Cardiac muscle cell (in vitro differentiated cells and primary cell): ENCODE measurements at regions not wholly inside any gene's neighbourhood (a gene's known extent, or its start where the extent isn't known, plus 50 kb on each side); places are given as distances from the start of the nearest gene placed in this dataset.

ENCODE experiments used
- DNase-seq, 2 donors: peaks; one replicate each; pipeline versions ENCODE4 v3.0.0 to v3.0.0-alpha.2; 2010 to 2017; ENCODE audit warnings: low read depth in 1 of 2, low spot score in 1 of 2
- H3K27ac ChIP-seq: fragments of 200-600 bp; sonication (generic); 2 replicates; pipeline ENCODE4 v1.5.1; 2016
- H3K27me3 ChIP-seq: fragments of 200-600 bp; sonication (generic); 2 replicates; pipeline ENCODE4 v1.6.0; 2016; ENCODE audit warnings: control low read depth
- H3K36me3 ChIP-seq: fragments of 200-600 bp; sonication (generic); 2 replicates; pipeline ENCODE4 v1.5.1; 2016; ENCODE audit warnings: control low read depth
- H3K4me1 ChIP-seq: fragments of 200-600 bp; sonication (generic); 2 replicates; pipeline ENCODE4 v1.8.1; 2017; ENCODE audit warnings: low read depth, mild to moderate bottlenecking, mixed run types
- H3K4me3 ChIP-seq: fragments of 200-600 bp; sonication (generic); 2 replicates; pipeline ENCODE4 v1.5.1; 2016; ENCODE audit warnings: mild to moderate bottlenecking
- H3K9me3 ChIP-seq: fragments of 200-600 bp; sonication (generic); 2 replicates; pipeline ENCODE4 v1.5.1; 2017; ENCODE audit warnings: low read depth, mild to moderate bottlenecking, control low read depth
- TF ChIP-seq, protein P1 (sequence below): IDR thresholded peaks from 2 replicates; pipeline ENCODE4 v1.5.1; 2012; ENCODE audit warnings: low read depth, mild to moderate bottlenecking, low read length

DNA sequence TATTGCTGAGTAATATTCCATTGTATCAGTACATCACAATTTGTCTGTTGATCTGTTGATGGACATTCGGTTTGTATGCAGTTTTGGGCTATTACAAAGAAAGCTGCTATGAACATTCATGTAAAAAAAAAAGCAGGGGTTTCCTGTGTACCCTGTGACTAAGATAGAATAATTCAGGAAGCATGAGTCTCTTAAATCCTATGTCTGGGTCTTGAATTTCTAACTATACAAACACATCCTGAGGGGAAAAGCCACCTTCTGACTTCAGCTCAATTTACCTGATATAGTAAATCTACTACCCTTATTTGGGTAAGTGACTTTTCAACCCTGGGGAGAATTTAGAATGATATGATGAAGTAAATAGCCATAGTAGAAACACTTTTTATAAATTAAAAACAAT is 94.6 kb upstream of the FUNDC1 start:
- Histone ChIP-seq H3K4me3 (no peak overlapping the region), H3K36me3 (no peaks in the 10 kb centered on the region), H3K27ac (no peak overlapping the region), H3K27me3 (no peaks in the 10 kb centered on the region), H3K4me1 (no peaks in the 10 kb centered on the region), H3K9me3 (no peaks in the 10 kb centered on the region)
- TF ChIP-seq, protein P1, sequence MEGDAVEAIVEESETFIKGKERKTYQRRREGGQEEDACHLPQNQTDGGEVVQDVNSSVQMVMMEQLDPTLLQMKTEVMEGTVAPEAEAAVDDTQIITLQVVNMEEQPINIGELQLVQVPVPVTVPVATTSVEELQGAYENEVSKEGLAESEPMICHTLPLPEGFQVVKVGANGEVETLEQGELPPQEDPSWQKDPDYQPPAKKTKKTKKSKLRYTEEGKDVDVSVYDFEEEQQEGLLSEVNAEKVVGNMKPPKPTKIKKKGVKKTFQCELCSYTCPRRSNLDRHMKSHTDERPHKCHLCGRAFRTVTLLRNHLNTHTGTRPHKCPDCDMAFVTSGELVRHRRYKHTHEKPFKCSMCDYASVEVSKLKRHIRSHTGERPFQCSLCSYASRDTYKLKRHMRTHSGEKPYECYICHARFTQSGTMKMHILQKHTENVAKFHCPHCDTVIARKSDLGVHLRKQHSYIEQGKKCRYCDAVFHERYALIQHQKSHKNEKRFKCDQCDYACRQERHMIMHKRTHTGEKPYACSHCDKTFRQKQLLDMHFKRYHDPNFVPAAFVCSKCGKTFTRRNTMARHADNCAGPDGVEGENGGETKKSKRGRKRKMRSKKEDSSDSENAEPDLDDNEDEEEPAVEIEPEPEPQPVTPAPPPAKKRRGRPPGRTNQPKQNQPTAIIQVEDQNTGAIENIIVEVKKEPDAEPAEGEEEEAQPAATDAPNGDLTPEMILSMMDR, result no peak
- no peak for DNase-seq

DNA sequence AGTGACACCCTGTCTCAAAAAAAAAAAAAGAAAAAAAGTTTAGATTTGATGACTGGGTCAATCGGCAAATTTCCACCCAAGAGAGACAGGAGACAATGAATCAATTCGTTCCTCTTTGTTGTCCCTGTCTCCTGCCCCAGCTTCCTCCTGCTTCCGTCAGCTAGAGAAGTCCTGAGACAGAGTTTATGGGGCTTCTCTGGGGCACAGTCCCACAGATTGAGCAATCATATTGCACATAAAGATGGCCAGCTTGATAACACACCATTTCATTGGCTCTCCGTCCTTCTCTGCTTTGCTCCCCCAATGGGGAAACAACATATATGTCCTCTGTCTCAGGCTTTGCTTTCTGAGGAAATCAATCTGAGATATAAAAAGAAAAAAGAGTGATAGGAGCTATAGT is 78.4 kb upstream of the FUNDC1 start:
- TF ChIP-seq, protein P1, result no peak
- H3K4me1 ChIP-seq, result no peaks in the 10 kb centered on the region
- no peaks in the 10 kb centered on the region for H3K27me3 ChIP-seq
- no peak for DNase-seq
- H3K9me3 ChIP-seq, result no peaks in the 10 kb centered on the region
- H3K4me3 ChIP-seq, result no peak overlapping the region
- H3K36me3 ChIP-seq, result no peaks in the 10 kb centered on the region
- no peak overlapping the region for H3K27ac ChIP-seq

DNA sequence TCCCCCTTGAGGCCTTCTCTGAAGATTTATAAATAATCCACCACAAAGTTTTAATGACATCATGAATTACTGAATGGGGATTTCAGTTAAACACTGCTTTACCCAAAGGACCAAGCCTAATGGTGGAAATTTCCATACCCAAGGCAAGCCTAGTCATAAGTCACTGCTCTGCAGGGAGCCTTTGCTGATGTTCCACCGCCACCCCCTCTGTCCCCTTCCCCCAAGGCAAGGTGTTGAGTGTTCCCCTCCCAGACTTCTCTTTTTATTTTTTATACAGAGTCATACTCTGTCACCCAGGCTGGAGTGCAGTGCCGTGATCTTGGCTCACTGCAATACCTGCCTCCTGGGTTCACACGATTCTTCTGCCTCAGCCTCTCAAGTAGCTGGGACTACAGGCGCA is 76.4 kb upstream of the FUNDC1 start:
- Histone ChIP-seq H3K27me3 (no peaks in the 10 kb centered on the region), H3K36me3 (no peaks in the 10 kb centered on the region), H3K4me1 (no peaks in the 10 kb centered on the region), H3K27ac (no peak overlapping the region), H3K4me3 (no peak overlapping the region), H3K9me3 (no peaks in the 10 kb centered on the region)
- TF ChIP-seq, protein P1, result no peak
- no peak for DNase-seq

DNA sequence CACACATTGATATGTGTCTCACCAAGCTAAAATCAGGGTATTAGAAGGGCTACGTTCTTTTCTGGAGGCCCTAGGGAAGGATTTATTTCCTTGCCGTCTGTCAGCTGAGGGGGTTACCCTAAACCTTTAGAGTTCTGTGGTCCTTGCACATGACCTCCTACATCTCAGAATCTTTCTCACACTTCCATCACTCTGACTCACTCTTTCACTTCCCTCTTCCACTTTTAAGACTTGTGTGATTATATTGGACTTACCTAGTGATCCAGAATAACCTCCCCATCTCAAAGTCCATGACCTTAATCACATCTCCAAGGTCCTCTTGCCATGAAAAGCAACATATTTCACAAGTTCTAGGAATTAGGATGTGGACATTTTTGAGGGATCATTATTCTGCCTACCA is 53.6 kb upstream of the FUNDC1 start:
- no peaks in the 10 kb centered on the region for H3K9me3 ChIP-seq
- no peaks in the 10 kb centered on the region for H3K36me3 ChIP-seq
- TF ChIP-seq, protein P1, result no peak
- H3K27ac ChIP-seq, result no peak overlapping the region
- DNase-seq, result no peak
- no peaks in the 10 kb centered on the region for H3K4me1 ChIP-seq
- no peak overlapping the region for H3K4me3 ChIP-seq
- H3K27me3 ChIP-seq, result no peaks in the 10 kb centered on the region
